NCI-H1694 treated with DMSO at 0.1 percent for 48 hours (cell line): ENCODE measurements at regions not wholly inside any gene's neighbourhood (a gene's known extent, or its start where the extent isn't known, plus 50 kb on each side); places are given as distances from the start of the nearest gene placed in this dataset.

Source experiments
- DNase-seq: peaks from one replicate; lab custom pipeline; 2025; lab: John Stamatoyannopoulos, UW

DNA sequence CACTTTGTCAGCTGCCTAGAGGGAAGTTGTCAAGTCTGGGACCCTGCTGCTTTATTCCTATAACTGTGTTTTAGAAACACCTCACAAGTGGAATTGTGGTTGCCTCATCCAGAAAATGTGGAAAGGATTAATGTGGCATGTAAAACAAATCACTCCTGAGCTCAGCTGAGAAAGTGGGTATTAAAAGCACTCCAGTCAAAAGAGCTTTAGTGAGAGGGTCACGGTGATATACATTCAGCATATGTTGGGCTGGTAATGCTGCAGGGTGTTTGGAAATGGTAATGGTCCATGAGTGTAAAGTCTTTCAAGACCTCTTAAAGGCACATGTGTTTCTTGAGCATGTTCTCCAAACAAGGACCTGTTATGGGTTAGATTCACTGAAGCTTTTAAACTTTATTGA lies 318.2 kb upstream of the MEOX2 start:
- no peak for DNase-seq

DNA sequence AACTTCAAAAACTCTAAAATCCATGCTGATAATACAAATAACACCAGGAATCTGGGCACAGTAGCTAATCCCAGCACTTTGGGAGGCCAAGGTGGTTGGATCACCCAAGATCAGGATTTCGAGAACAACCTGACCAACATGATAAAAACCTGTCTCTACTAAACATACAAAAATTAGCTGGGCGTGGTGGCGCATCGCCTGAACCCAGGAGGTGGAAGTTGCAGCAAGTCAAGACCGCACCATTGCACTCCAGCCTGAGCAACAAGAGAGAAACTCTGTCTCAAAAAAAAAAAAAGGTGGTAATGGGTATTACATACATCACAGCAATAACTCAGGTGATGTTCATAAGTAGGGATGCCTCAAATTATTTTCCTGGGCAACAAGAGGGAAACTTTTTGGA lies 315.0 kb upstream of the MEOX2 start:
- no peak for DNase-seq

DNA sequence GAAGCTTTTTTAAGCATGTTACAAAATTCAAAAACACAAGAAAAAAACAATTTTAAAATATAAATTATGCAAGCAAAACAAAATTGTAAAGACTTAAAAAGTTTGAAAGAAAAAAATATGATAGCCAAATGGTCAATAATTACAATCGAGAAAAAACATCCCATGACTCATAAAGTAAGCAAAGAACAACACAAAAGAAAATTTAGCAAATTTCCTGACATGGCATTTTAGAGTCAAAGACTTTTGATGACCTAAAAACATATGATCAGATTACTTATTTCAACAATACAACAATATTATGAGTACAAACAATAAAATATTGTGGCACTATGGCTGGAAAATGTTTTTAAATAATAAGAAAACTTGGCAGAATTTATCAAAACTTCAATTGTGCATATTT lies 312.1 kb upstream of the MEOX2 start:
- no peak for DNase-seq

DNA sequence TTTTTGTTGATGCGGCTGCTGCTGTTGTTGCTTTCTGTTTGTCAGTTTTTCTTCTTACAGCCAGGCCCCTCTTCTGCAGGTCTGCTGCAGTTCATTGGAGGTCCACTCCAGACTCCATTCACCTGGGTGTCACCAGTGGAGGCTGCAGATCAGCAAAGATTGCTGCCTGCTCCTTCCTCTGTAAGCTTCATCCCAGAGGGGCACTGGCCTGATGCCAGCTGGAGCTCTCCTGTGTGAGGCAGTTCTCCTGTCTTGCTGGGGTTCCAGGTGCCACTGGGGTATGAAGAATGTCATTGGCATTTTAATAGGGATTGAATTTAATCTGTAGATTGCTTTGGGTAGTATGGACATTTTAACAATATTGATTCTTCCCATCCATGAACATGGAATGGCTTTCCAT lies 308.5 kb upstream of the MEOX2 start:
- DNase-seq, result no peak

DNA sequence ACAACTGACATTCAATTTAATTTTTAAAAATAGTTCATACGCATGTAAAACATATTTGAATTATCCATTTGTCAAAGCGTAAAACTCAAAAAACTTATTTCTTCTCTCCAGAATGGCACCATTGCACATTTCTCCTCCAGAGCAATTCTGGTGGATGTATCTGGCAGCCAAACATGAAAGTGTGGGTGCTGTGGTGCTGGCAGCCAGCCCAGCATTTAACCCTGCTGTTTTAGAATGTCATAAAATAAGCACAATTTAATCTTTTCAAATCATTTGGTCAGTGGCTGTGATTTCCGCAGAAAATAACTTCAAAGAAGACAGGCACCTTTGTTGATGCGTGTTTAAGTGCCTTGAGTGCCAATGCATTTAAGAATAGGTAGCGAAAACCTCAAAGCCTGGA lies 302.7 kb upstream of the MEOX2 start:
- DNase-seq, result no peak

DNA sequence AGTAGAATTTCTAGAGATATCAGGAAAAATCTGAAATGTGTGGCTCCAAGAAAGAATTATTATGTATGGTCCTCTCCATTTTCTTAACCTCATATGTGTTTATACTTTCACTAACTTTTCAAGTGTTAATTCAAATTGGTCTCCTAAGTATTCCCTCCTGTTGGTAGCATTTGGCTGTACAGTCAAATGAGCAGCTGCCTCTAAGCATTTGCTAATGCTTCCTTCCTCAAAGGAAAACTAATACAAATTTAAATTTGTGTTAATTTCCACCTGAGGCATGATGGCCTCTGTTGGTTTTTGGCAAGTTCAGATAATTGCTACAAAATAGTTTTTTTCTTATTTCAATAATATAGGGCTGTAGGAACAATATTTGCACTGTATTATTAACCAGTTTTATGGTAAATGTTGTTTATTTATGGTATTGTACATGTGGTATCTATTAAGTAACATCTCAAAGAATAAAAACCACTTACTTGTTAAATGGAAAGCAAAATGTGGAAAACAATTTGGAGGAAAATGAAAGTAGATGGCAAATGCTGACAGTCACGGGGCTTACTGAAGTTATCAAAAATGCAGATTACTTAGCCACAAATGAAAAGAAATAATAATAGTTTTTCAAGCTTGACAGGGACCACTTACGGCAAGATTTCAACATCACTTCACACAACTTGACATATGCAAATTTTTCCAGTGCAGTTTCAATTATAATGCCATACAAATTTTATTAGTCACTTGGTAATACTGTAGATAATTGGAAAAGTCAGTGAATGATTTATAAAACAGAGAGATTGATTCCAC lies 299.3 kb upstream of the MEOX2 start:
- no peak for DNase-seq

DNA sequence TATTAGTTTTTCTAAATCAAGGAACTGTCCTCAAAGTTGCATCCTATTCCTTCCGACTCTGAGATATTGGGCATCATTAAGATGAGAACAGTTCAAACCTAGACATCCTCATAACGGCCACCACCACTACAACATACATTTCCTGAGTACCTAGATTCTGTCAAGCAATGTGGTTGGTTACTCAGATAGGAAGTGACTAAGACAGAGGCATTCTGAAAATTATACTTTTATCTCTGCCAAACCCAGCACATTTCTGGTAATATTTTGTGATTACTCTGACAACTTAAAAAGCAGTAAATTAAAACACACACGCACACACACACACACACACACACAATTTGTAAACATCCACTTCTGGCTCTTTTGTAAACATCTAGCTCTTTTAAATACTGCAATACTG lies 291.2 kb upstream of the MEOX2 start:
- no peak for DNase-seq

DNA sequence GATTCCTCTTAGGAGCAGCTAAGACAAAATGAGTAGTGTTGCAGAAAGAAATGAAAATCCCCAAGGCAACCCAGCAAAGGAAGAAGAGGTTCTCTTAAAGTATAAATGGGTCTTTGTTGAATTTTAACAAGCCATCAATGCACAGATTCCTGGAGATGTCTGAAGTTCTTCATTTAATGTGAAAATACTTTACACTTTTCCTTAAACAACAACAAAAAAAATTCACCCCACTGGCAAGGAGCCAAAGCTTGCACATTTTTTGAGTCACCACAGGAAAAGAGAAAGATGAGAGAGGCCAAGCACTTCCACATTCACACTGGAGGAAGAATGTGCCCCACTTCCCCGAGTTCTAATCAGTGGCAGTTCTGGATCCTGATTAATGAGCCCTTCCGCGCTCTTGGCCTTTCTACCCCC lies 286.4 kb upstream of the MEOX2 start:
- DNase-seq, result no peak

DNA sequence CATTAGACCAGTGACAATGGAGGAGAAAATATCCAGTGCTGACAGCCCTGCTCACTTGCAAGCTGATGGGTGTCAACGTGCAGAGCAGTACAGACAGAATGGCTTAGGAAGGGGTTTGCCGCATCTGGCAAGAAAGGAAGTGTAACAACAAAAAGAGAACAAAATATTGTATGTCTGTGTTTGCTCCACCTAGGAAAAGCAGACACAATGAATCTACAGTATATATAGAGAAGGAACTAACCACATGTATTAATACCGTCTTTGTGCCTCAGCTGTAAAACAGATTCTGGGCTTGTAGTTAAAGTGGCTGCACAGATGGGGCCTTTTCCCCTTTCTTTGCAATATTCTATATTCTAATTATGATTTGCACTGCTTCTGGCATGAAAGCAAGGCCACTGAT lies 281.1 kb upstream of the MEOX2 start:
- DNase-seq, result no peak

DNA sequence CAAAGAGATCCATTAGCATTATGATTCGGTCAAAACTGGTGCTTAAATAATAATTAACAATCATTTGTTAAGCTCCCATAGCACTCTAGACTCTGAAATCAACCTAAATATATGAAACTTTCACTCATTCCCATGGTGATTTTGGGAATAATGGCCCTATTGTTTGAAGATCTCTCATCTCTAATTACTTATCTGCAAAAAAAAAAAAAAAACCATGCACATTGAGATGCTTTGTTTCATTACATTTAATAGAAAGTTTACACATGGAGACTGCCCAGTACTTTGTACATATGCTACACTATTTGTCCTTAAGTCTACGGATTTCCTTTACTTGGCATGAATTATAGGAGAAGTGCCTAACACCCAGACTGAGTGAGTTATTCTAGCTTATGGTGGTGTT lies 280.6 kb upstream of the MEOX2 start:
- no peak for DNase-seq

DNA sequence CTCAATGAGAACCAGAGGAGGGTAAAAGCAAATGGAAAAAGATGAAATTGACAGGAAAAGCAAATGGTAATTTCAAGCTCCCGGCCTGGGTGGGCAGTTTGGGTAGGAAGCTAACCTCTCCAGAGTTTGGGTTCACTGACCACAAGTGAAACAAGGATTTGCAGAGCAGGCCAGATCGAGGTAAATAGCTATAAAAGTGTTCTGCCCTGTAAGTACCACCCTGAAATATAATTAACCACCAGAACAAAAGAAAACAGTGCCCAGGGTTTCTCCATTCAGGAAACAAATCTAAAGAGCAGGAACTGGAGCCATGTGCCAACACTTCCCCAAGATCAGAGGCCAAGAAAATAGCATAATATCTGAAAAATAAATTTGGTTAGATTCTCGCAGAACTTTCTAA lies 276.7 kb upstream of the MEOX2 start:
- no peak for DNase-seq

DNA sequence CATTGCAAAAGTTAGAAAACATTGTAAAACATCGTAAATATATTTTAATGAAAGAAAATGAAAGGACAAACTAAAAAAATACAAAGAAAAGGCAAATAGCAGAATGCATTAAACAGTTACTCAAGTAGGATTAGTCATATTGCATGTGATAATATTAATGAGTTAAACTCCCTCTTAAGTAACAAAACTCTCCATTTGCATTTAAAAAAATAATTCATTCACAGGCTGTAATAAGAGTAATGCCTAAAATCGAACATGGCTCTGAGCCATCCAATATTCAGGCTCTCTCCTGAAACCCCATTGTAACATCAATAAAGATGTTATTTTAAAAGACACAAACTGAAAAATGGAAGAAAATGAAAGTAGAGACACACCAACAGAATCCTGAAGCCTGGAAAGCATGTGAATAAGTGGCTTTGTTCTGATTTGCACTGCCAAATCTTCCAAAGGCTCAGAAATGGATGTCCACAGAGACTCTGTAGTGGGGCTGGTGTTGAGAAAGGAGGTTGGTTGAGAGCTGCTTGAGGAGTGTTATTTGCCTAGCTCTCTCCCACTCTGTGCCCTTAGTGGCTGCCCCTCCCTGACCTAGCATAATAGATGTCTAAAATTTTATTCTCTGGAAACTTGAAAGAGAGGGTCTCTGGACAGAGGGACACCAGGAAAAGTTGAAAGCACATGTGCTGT lies 268.3 kb upstream of the MEOX2 start:
- DNase-seq, result no peak

DNA sequence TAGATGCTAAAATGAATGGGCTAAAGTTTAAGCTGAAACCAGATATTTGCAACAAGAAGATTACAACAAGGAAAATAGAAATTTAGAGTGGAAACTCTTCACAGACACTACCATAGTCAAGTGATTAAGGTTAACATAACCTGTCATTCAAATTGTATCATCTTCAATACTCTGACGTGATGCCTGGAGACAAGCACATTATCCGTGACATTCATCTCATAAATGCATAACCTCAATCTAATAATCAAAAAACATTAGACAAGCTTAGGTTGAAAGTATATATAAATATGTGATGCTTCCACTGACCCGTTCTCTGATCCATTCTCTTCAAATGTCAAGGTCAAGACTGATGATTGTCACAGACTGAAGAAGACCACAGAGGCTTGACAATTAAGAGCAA lies 263.8 kb upstream of the MEOX2 start:
- no peak for DNase-seq

DNA sequence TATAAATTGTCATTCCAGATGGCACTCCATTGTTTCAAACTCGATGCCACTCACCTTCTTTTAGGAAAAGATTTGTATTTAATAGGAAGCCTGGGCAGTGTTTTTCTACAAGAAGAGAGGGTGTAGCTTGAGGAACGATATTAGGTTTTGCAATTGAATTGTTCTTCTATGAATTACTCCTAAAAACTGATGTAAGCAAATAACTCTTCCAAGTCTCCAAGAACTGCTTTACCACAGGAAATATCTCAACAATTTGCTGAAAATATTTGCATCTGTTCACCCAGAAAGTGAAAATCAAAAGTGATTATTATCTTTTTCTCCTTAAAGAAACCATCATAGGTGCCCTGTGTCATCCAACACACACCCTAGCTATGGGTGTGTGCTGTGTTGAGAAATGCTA lies 261.3 kb upstream of the MEOX2 start:
- no peak for DNase-seq

DNA sequence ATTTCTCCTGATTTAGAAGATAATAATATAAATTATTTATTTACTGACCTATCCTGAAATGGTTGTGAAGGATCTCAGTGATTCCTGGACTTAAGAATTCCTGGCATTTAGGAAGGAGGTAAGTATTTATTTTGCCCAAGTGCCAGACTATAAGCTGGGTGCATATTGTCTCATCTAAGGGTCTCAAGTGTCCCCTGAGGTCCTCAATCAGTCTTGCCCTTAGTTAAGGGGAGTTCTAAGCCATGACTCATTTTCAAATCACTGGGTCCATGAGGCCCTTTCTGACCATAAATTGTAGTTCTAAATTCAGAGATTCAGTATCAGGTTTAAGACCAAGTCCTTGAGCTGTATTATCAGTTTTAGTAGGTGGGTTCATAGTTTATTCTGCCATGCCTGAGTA lies 251.6 kb upstream of the MEOX2 start:
- DNase-seq, result no peak

DNA sequence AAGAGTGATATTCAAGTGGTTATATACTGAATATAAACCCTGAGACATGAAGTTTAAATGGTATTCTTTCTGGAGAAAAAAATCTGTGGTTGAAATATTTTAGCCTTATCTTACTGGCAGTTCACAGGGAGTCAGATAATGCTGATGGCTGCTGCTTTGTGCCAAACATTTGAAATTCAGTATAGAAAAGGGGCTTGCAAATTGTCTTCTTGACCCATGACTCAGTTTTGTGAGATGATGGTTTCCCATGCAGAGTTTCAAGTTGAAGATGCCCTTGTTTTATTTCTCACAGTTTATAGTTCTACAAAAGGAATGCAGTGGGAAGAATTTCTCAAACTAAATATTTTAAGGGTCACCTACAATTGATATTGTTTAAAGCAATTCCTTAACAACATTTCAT lies 251.1 kb upstream of the MEOX2 start:
- DNase-seq, result no peak

DNA sequence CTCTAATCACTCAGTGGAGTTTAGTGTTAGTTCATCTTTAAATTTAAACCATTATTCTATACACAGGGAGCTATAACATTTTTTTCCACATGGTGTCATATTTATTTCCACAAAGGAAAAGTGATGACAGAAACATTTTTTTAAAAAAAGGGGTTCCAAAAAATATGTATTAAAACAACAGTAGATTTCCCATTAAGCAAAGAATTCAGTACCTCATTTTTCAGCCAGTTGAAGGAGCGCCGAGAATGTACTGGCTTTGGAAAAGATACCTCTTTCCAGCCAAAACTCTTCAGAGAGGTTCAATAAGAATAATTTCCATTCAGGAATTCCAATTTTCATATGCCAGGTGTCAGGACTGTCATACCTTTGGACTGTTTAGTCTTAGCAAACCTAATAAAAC lies 250.5 kb upstream of the MEOX2 start:
- DNase-seq, result no peak

DNA sequence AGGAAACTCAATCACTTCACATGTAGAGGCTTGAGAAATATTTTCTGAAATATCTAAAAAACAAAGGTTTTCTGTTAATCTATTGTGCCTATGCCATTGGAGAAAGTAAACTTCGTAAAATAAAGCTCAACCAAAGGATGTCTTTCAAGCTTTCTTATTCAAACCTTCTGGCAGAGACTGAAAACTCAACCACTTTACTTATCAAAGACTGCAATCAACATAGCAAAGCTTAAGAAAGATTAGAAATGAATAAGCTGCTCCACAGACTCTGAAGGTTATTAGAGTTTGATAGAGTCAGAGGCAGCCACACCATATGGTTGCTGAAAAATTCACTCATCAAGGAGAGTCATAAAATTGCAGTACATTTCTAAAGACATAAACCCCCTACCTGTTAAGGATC lies 245.8 kb upstream of the MEOX2 start:
- no peak for DNase-seq

DNA sequence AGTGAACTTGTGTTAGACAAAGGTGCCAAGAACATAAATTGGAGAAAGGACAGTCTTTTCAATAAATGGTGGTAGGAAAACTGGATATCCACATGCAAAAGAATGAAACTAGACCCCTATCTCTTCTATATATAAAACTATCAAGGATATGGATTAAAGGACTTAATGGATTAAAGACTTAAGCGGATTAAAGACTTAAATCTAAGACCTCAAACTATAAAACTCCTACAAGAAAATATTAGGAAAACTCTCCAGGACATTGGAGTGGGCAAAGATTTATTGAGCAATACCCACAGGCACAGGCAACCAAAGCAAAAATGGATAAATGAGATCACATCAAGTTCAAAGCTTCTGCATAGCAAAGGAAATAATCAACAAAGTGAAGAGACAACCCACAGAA lies 242.9 kb upstream of the MEOX2 start:
- no peak for DNase-seq

DNA sequence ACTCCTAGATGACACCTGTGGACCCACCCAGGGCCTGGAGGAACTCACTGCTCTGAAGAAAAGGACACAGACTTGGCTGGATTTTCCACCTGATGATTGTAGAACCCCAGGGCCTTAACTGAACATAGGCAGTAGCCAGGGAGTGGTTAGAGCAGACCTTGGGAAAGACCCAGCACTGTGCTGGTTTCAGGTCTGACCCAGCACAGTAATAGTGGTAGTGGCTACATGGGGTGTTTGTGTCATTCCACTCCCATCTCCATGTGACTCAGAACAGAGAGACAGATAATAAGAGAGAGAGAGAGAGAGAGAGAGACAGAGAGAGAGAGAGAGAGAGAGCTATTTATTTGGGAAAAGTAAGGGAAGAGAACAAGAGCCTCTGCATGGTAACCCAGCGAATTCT lies 239.1 kb upstream of the MEOX2 start:
- no peak for DNase-seq

DNA sequence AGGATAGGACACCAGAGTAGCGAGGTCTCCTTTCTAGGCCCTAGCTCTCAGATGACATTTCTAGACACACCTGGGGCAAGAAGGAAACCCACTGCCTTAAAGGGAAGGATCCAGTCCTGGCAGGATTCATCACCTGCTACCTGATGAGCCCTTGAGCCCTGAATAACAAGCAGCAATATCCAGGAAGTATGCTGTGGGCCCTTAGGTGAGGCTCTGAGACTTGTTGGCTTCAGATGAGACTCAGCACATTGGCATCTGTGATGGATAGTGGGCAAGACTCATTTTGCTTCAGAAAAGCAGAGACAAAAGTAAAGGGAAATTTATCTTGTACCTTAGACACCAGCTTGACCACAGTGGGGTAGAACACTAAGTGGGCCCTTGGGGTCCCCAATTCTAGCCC lies 238.4 kb upstream of the MEOX2 start:
- DNase-seq, result no peak

DNA sequence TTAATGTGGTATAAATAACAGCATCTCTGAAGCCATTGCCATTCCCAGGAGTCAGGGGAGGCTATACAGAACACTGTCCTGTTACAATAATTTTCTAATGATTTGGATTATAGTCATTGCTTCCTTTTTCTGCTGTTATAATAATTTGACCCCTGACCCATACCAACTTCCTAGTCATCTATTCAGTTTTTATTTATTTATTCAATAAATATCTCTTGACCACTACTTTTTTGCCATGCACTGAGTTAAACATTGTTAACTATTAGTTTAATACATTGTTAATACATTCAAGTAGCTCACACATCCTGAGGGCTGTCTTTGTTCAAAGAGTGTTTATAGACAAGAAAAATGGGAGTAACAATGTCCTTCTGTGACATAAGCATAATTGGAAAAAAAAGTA lies 235.5 kb upstream of the MEOX2 start:
- no peak for DNase-seq

DNA sequence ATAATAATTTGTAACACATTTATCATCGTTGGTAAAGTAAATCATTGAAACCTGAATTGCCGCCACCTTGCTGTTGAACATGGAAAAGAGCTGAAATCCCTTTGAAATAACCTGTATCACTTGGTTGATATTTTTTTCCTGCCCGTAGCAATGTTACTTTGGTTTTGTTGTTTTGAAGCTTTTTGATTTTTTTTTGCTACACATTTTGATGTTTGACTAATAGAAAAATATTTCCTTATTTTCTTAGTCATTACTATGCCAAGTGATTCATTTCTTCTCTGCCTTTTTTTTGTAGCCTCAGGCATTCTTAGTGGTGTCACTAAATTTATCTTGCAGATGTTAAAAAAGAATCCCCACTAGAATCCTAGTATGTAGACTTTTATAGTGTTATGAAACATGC lies 235.1 kb upstream of the MEOX2 start:
- no peak for DNase-seq

DNA sequence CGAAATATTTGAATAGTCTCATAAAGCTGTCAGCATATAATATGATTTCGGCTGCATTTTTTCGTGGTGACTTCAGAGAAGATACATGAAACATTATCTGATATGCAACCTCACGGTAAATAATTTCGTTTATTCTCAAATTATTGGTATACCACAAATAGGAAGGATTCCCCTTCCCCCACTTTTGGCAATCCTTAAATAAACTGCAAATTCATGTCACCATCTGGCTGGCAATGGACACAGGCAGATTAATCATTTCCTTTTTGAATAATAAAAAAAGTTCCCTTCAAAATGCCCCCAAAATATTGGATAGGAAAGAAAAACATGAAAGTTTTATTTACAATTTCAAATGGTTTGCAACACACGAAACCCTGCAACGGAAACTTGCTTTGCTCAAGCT lies 234.5 kb upstream of the MEOX2 start:
- no peak for DNase-seq
